K562 (cell line): ENCODE measurements at regions not wholly inside any gene's neighbourhood (a gene's known extent, or its start where the extent isn't known, plus 50 kb on each side); places are given as distances from the start of the nearest gene placed in this dataset.

ENCODE experiments used
- ATAC-seq: fragments of 200-7000 bp; cut with Tn5 transposase; 3 replicates; pipeline ENCODE4 v1.9.1; 2020; ENCODE audit warnings: moderate library complexity
- BruUV-seq: library from RNA; stranded (reverse); fragments of 400-500 nt; replicated peaks from 2 replicates; lab custom pipeline; 2021; lab: Mats Ljungman, UMichigan
- CTCF ChIA-PET: fragments of 300-600 bp; formaldehyde crosslinking; extraction: SDS; loops from one replicate; lab custom pipeline; 2021; ENCODE audit warnings: low intra/inter-chr PET ratio; lab: Yijun Ruan, JAX
- POLR2A ChIA-PET: fragments of 300-600, 350-650 bp; sonication (Branson Sonifier 250); formaldehyde crosslinking; extraction: SDS; loops from one replicate; lab custom pipeline; 2021; ENCODE audit warnings: antibody characterized with exemption, inconsistent platforms; lab: Yijun Ruan, JAX
- DNase-seq, 4 experiments: peaks; one replicate each; pipeline versions ENCODE4 v3.0.0 to v3.0.0-alpha.2; 2011 to 2018; ENCODE audit warnings: low spot score in 3 of 4, mixed read lengths in 3 of 4; ENCODE audit errors: extremely low read depth in 1 of 4
- FAIRE-seq: peaks from 2 replicates; lab custom pipeline; 2011; peaks lifted over from hg19 to GRCh38; lab: Jason Lieb, UNC
- H2AFZ ChIP-seq: 2 replicates; pipeline ENCODE4 v1.6.0; 2011; ENCODE audit warnings: low read depth, low read length, control low read depth, inconsistent platforms
- H3K27ac ChIP-seq: fragments of 200-600 bp; 3 replicates; pipeline ENCODE4 v1.8.0; 2011; ENCODE audit warnings: low read depth, mild to moderate bottlenecking, control low read depth, inconsistent platforms, low read length, moderate library complexity, mixed read lengths; ENCODE audit errors: extremely low read depth
- H3K27me3 ChIP-seq, 2 experiments: fragments of 300-600 bp in 1 of 2; 2 replicates in 1 of 2; 3 replicates in 1 of 2; pipeline versions ENCODE4 v1.6.0 to v1.8.0; 2011; ENCODE audit warnings: inconsistent platforms in 2 of 2, low read length in 2 of 2, mild to moderate bottlenecking in 1 of 2, mixed read lengths in 1 of 2, moderate library complexity in 1 of 2; ENCODE audit not compliant: control insufficient read depth in 2 of 2, insufficient read depth in 2 of 2
- H3K36me3 ChIP-seq: fragments of 300-600 bp; 3 replicates; pipeline ENCODE4 v1.8.0; 2011; ENCODE audit warnings: mild to moderate bottlenecking, low read length, inconsistent platforms; ENCODE audit not compliant: control insufficient read depth, insufficient read depth
- H3K4me1 ChIP-seq, 2 experiments: fragments of 200-600 bp in 1 of 2; replicated peaks in 1 of 2; 2 replicates in 1 of 2; 3 replicates in 1 of 2; pipeline versions ENCODE4 v1.5.1 to v1.8.0; 2011; ENCODE audit warnings: inconsistent platforms in 2 of 2, low read length in 2 of 2, mild to moderate bottlenecking in 1 of 2, mixed read lengths in 1 of 2, moderate library complexity in 1 of 2; ENCODE audit not compliant: control insufficient read depth in 2 of 2, insufficient read depth in 2 of 2
- H3K4me2 ChIP-seq: 2 replicates; pipeline ENCODE4 v1.6.1; 2011; ENCODE audit warnings: low read length, control low read depth, inconsistent platforms, mixed read lengths; ENCODE audit not compliant: insufficient read depth
- H3K4me3 ChIP-seq: fragments of 200-600 bp; sonication (generic), shearing (Covaris generic); 2 replicates; pipeline ENCODE4 v1.5.1; 2016; ENCODE audit warnings: control low read depth, inconsistent platforms
- H3K79me2 ChIP-seq: fragments of 200-600 bp; 3 replicates; pipeline ENCODE4 v1.8.0; 2011; ENCODE audit warnings: low read length, inconsistent platforms; ENCODE audit not compliant: control insufficient read depth, insufficient read depth
- H3K9ac ChIP-seq, 2 experiments: 2 replicates each; pipeline versions ENCODE4 v1.6.0 to v1.6.1; 2011; ENCODE audit warnings: low read depth in 2 of 2, low read length in 2 of 2, control low read depth in 1 of 2, inconsistent platforms in 1 of 2, mild to moderate bottlenecking in 1 of 2, mixed read lengths in 1 of 2; ENCODE audit not compliant: insufficient read depth in 1 of 2
- H3K9me1 ChIP-seq: one replicate; pipeline ENCODE4 v1.6.0; 2011; ENCODE audit warnings: inconsistent platforms, mild to moderate bottlenecking, low read length, moderate library complexity; ENCODE audit not compliant: control insufficient read depth, insufficient read depth
- H3K9me3 ChIP-seq: replicated peaks from 2 replicates; pipeline ENCODE4 v1.5.1; 2011; ENCODE audit warnings: low read depth, low read length, inconsistent platforms; ENCODE audit not compliant: control insufficient read depth, insufficient read depth
- H4K20me1 ChIP-seq: replicated peaks from 2 replicates; pipeline ENCODE4 v1.6.1; 2011; ENCODE audit warnings: low read length, inconsistent platforms, mixed read lengths; ENCODE audit not compliant: control insufficient read depth, insufficient read depth
- CAMTA2 ChIP-seq: fragments of 250-450 bp; sonication (Bioruptor Pico); conservative IDR thresholded peaks from 2 replicates; pipeline ENCODE4 v1.5.1; 2022
- CCAR2 ChIP-seq: fragments of 200-400 bp; formaldehyde crosslinking; IDR thresholded peaks from 2 replicates; pipeline ENCODE4 v1.6.1; 2017; ENCODE audit warnings: mild to moderate bottlenecking, low read depth, low read length
- FOS ChIP-seq: IDR thresholded peaks from 3 replicates; pipeline ENCODE4 v1.6.1; 2011; ENCODE audit not compliant: insufficient read length; ENCODE audit errors: extremely low read depth
- MBD1 ChIP-seq: fragments of 250-450 bp; sonication (Bioruptor Pico); IDR thresholded peaks from 2 replicates; pipeline ENCODE4 v1.8.0; 2022; ENCODE audit warnings: inconsistent platforms
- SPI1 ChIP-seq: IDR thresholded peaks from 2 replicates; pipeline ENCODE4 v1.6.1; 2011; ENCODE audit warnings: low read depth, low read length, control low read depth, borderline replicate concordance
- ZNF263 ChIP-seq: sonication (generic); formaldehyde crosslinking; IDR thresholded peaks from 2 replicates; pipeline ENCODE4 v1.8.0; 2022; ENCODE audit warnings: mild to moderate bottlenecking, missing genetic modification reagents, borderline replicate concordance
- ZNF277 ChIP-seq: fragments of 250-450 bp; sonication (Bioruptor Pico); IDR thresholded peaks from 2 replicates; pipeline ENCODE4 v1.8.0; 2022; ENCODE audit warnings: inconsistent platforms, mild to moderate bottlenecking, moderate library complexity, borderline replicate concordance
- ZNF3 ChIP-seq: fragments of 250-450 bp; sonication (Bioruptor Pico); IDR thresholded peaks from 2 replicates; pipeline ENCODE4 v1.5.0; 2021; ENCODE audit warnings: mild to moderate bottlenecking, moderate library complexity
- in situ Hi-C: fragments of 300-500 bp; cut with MboI; formaldehyde crosslinking; loops from 4 replicates; pipeline ENCODE4 v1.15.0; 2018; ENCODE audit warnings: inconsistent platforms, mixed read lengths
- intact Hi-C: fragments of 100-400 bp; cut with micrococcal nuclease; formaldehyde crosslinking; loops from 2 replicates; pipeline ENCODE4 v1.14.2; 2022

GRCh38 chr7:12488341-12488740, 82.2 kb upstream of the SCIN start:
- POLR2A ChIA-PET: interaction anchor here (0.9 to 1.2 kb wide), 2 partner anchors 14 to 30 kb away, joined by 4 to 5 read pairs; no protein-coding TSS in a partner anchor
- no peak for DNase-seq
- Histone ChIP-seq H3K4me3 (no peak overlapping the region), H3K9me3 (no peaks in the 10 kb centered on the region)
- TF ChIP-seq CCAR2: no peak
- TF ChIP-seq ZNF263 (CRISPR knock-in tag): no peak
- no peak for TF ChIP-seq FOS
- TF ChIP-seq CAMTA2: no peak
- no peak for TF ChIP-seq MBD1 (CRISPR knock-in tag)
- no peak for TF ChIP-seq SPI1
- no peak for TF ChIP-seq ZNF277
- no peak for TF ChIP-seq ZNF3 (CRISPR knock-in tag)
- TF ChIP-seq, all 486 proteins: peak for 0
- H4K20me1 ChIP-seq: no peaks in the 10 kb centered on the region
- no peak overlapping the region for H3K27ac ChIP-seq
- H3K27me3 ChIP-seq: no peaks in the 10 kb centered on the region
- no peaks in the 10 kb centered on the region for H3K36me3 ChIP-seq
- CTCF ChIA-PET: no interaction called here
- intact Hi-C loops (no loop called here), in situ Hi-C loops (loop anchor here (25.0 kb wide), 1 partner anchor 1076 kb away; no protein-coding TSS in a partner anchor)
- 0 out of 5 replicates have a peak, but pooled peaks cover 0 to 3% of the 10 kb centered on the region in 2 experiments for H3K4me1 ChIP-seq
- H3K9me1 ChIP-seq: no peaks in the 10 kb centered on the region
- FAIRE-seq (no peak), ATAC-seq (no peak)
- no peak overlapping the region for H2AFZ ChIP-seq
- H3K9ac ChIP-seq: no peak overlapping the region
- no TSS peak for BruUV-seq
- H3K4me2 ChIP-seq: no peak overlapping the region
- no peaks in the 10 kb centered on the region for H3K79me2 ChIP-seq
